Right forelimb (tissue), 1 donor: ENCODE measurements at regions not wholly inside any gene's neighbourhood (a gene's known extent, or its start where the extent isn't known, plus 50 kb on each side); places are given as distances from the start of the nearest gene placed in this dataset.
"Not testable (repeated sequence)": the region's sequence is repeated elsewhere in the genome, so short reads cannot be mapped to it uniquely, and the experiment has no call there.

Experiments used
- DNase-seq: peaks from one replicate; pipeline ENCODE4 v3.0.0-alpha.2; 2018

GRCh38 chr15:69660114-69660513 lies 207.5 kb downstream of the RPLP1 start:
- no peak for DNase-seq

- no peak for DNase-seq
These were observed 208.2 kb downstream of the RPLP1 start for GRCh38 chr15:69660658-69661405.

- no peak for DNase-seq
These were observed 208.8 kb downstream of the RPLP1 start for GRCh38 chr15:69661446-69661845.

DNA sequence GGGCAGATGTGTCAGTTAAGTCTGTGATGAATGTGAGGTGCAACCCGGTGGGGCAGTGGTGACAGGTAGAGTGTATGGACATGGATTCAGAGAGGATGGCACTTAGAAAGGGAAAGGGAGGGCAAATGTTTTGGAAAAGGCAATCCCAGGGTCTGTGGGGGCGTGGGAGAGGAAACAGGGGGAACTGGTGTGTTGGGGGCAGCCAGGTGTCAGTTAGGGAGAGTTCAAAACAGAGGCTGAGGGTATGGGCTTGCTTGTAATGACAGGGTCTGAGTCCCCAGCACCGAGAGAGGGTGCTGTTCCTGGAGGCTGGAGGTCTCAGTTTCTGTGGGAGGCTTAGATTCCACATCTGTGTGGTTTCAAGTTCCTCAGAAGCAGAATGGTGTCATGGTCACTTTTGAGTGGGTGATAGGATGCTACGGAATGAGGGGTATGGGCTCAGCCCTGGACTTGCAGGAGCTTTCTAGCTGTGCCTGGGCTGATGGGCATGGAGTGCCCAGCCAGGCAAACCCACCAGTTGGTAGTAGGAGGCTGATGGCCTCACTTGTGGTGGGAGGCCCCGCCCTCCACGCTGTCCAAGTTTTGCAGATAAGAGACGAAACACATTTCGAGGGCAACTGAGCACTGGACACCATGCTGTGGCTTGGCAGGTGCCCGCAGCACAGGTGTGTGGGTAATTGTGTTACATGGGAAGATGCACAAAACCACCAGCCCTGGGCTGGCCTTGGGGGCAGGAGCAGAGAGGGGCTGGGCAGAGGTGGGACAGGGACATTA lies 209.4 kb downstream of the RPLP1 start:
- no peak for DNase-seq

- DNase-seq: no peak
These were observed 210.0 kb downstream of the RPLP1 start for GRCh38 chr15:69662645-69663000.

GRCh38 chr15:69663441-69663840 lies 210.8 kb downstream of the RPLP1 start:
- DNase-seq: no peak

- no peak for DNase-seq
These were observed 211.4 kb downstream of the RPLP1 start for GRCh38 chr15:69663982-69664381.

DNA sequence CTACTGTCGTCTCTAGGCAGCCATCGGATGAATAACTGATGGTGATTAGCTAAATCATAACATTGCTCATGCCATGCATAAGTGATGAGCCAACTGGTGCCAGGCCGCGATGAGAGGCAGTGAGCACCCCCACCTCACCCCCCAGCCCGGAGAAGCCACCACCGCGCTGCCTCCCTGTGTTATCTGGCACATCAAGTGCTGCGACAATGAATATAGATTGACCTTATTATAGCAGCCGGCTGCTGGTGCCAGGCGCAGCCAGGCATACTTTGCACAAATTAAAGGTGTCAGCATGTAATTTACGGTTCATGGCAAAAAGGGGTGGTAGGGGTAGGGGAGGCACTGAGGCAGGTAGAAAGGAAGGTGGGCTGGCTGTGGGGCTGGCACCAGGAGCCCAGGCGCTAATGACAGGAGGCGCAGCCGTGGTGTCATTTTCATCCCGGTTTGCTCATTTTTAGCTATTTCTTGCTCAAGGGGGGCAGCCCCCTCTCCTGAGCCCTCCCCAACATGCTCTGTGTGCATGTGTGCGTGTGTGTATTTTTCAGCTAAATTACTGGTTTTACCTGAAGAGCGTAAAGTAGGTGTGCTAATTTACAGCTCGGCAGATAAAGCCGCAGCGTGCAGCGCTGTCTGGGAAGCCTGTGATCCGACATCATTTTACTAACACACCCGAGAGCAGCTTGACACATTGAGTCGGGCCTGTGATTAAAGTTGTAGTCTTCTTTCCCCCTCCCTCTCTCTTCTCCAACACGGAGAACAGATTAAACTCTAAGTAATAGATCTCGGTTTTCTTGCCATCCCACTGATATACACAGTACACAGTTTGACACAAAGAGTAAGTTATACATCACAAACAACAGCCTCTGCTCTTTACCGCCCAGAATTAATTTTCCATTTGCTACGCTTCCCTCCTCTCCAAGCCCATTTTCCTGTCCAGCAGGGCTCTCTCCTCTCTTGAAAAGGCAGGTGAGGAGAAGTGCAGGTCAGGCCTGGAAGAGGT lies 212.3 kb downstream of the RPLP1 start:
- DNase-seq: no peak

GRCh38 chr15:69665641-69666111 lies 213.1 kb downstream of the RPLP1 start:
- no peak for DNase-seq

DNA sequence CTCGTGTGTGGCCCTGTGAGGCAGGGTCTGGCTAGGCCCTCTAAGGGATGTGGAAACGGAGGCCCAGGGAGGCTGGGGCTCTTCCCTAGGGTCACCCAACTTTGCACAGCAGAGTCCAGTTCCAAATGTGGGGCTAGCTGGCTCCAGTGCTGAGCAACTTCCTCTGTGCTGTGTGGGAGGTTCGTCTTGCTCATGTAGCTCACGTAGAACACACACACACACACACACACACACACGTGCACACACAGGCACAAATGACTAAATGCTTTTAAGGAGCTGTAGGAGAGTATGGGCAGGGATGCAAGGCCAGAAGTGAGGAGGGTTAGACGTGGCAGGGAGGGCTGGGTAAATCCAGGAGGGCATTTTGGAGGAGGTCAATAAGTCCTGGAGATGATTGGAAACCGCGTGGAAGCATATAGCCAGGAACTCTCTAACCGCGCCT lies 213.8 kb downstream of the RPLP1 start:
- no peak for DNase-seq

- no peak for DNase-seq
These were observed 214.5 kb downstream of the RPLP1 start for GRCh38 chr15:69666921-69667811.

DNA sequence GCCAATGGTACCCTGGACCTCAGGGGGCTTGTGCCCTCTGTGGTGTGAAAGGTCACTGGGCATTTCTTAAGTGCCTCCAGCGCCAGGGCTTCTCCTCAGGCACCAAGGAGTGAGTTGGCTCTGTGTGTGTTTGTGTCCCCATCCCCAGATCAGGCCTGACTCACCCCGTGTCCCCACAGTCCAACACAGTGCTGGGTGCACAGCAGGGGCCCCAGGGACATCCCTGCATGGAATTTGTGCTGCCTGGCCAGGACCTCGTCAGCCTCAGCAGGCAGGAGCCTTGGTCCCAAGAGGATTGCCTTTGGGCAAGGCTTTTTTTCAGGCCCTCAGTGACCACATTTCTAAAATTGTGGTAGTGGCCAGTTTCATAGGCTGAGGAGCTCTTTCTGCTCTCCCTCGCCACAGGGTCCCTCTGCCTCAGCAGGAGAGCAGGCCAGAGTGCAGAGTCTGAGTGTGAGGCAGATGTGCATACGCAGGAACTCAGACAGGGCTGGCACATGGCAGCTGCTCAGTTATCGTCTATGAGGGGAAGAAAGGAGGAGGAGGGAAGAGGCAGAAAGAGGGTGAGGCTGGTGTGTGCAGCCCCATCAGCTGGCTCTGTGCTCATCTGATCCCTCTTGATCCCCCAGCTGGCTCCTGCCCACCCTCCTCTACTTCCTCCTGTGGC lies 215.6 kb downstream of the RPLP1 start:
- DNase-seq: no peak

DNA sequence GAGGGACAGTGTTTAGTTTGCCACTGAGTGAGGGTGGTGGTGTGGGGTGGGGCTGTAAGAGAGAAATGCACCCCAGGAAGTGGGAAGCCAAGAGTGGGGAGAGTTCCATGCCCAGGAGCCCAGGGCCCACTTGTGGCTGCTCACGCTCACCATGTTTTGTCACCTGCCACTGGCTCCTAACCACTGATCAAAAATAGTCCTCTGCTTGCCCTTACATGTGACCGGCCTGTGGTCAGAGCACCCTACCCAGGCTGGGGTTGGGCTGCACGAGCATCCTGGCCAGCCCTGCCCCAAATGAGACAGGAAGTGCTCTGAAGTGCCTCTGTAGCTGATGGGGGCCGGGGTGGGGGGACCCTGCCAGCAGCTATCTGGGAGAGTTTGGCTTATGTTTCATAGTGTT lies 216.3 kb downstream of the RPLP1 start:
- DNase-seq: no peak

- DNase-seq: no peak
These were observed 216.8 kb downstream of the RPLP1 start for GRCh38 chr15:69669446-69669845.

GRCh38 chr15:69673291-69673881 lies 220.8 kb downstream of the RPLP1 start:
- no peak for DNase-seq

GRCh38 chr15:69675731-69676130 lies 223.1 kb downstream of the RPLP1 start:
- DNase-seq: no peak

- no peak for DNase-seq
These were observed 224.8 kb downstream of the RPLP1 start for GRCh38 chr15:69677403-69677802.

DNA sequence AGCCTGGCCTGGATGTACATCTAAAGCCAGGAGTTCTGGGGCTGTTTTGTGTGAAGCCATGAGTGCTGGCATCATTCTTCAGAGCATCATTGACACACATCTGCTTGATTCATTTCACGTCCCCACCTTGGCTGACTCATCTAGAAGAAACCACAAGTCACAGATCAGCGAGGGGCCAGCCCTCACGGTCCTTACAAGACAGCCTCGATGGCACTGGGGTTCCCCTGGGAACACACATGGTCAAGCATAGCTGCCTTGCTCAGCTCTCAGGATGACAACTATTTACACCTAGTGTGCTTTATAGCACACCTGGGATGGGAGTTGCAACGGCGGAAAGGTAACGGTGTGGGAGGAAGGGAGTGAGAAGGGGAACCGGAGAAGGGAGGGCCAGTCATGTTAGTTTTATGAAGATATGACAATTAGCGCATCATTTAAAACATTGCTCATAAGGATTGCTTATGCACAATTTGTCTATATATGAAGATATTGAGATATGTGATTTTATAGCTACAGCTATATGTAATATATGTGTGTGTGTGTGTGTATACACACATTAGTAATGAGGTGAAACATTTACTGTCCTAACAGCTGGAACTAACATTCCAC lies 227.1 kb downstream of the RPLP1 start:
- no peak for DNase-seq

- DNase-seq: not testable (repeated sequence)
These were observed 232.2 kb downstream of the RPLP1 start for GRCh38 chr15:69684823-69685222.
